NCI-H2171 treated with DMSO at 0.1 percent for 48 hours (cell line): ENCODE measurements at regions not wholly inside any gene's neighbourhood (a gene's known extent, or its start where the extent isn't known, plus 50 kb on each side); places are given as distances from the start of the nearest gene placed in this dataset.

Experiments used
- DNase-seq: peaks from one replicate; lab custom pipeline; 2025; lab: John Stamatoyannopoulos, UW

DNA sequence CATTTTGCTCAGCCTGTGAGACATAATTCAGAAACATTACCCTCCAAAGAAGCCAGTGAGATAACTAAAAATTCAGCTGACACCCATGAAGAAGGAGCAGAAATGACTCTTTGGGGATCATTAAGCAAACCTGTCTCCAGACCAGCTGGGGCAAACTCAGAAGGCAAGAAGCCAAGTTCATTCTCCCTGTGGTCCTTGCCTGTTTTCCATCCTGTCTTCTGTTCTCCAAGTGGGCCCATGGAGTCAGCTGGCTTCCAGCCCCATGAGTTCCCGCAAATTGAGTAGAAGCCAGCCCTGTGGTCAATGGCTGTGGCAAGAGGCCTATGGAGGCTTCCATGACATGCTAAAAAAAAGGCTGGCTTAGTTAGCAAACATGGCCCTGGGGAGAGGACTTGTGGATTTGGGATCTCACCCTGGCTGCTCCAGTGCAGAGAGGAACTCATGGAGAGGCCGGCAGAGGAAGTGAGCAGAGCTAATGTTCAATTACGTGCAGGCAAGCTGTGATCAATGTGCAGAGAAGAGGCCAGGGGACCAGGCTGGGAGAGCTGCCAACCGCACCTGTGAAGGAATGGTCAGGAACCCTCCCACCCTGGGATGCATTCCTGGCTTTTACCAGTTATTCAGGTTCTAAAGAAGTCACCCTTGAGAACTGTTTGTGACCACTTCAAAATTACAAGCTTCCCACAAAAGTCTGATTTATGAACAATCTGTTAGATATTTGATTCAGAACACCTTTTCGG lies 229.1 kb downstream of the TSHZ3 start:
- no peak for DNase-seq

- no peak for DNase-seq
These were observed 230.2 kb downstream of the TSHZ3 start for GRCh38 chr19:31118986-31119385.

DNA sequence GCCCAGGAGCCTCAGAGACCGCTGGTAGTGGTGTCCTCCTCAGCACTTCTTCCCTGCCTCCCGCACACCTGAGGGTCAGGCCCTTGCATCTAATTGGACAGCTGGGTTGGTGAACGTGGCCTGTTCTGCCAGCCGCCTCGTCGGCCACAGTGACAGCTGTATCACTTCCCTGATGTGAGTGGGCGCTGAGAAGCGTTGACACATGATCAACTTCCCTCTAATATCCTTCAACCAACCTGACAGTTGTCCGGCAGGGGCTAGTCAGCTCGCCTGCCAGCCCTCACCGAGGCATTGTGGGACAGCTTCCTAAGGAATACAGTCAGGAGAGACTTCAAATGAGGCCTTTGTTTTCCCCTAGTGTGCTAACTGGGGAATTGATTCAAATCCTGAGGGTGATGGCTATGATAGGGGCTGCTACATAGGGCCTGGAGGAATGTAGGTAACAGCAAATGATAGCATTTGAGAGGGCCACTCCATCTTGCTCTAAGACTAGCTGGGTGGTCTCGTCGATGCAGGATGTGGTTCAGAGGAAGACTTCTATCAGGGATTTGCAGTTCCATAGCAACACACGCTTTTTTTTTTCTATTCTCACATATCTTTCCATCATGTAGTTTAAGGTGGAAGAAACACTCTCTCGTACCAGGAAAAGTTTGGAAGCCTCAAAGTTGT lies 230.8 kb downstream of the TSHZ3 start:
- DNase-seq, result no peak

DNA sequence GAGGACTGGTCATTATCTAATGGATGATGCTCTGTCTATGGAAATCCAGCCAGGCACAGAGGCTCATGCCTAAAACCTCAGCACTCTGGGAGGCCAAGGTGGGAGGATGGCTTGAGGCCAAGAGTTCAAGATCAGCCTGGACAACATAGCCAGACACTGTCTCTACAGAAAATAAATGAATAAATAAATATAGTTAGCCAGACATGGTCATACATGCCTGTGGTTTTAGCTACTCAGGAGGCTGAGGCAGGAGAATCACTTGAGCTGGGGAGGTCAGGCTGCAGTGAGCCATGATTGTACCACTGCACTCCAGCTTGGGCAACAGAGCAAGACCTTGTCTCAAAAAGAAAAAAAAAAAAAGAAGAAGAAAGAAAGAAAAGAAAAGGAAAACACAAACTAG lies 234.7 kb downstream of the TSHZ3 start:
- DNase-seq, result no peak

GRCh38 chr19:31113293-31113692 lies 235.9 kb downstream of the TSHZ3 start:
- DNase-seq, result no peak

DNA sequence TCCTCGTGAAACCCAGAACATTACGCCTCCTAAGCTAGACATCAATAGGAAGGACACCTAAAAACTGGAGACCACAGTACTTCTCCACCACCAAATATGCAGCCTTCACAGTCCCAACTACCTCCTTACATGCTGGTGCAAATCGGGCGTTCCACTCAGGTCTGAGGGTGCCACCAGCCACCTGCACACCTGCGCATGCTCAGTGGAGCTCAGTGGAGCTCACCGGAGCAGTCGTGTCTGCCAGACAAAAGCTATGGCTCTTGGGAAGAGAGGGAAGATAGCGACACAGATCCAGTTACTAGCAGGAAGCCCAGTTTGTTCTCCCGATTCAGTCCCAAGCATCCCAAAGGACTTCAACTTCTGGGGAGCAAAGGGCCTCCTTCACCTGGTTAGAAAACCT lies 237.1 kb downstream of the TSHZ3 start:
- DNase-seq, result no peak

GRCh38 chr19:31111741-31112140 lies 237.5 kb downstream of the TSHZ3 start:
- DNase-seq, result no peak

- no peak for DNase-seq
These were observed 238.9 kb downstream of the TSHZ3 start for GRCh38 chr19:31110336-31110735.

GRCh38 chr19:31109636-31110035 lies 239.6 kb downstream of the TSHZ3 start:
- DNase-seq, result no peak

- no peak for DNase-seq
These were observed 242.1 kb downstream of the TSHZ3 start for GRCh38 chr19:31107096-31107495.

DNA sequence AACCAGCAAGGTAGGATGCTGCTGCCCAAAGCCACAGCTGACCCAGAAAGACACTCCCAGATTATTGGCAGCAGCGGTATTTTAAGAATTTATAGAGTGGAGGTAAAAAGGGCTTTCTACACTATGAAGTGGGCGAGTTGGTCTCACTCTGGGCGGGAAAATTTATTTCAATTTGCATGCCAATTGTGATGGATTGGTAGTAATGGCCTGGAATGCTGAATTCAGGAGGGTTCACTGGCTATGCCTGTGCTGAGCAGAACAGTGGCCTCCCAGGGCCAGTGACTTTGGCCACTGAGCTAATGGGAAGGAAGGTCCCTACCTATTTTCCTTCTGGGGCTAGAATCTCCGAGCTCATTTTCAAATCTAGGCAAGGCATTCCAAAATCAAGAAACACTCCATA lies 243.5 kb downstream of the TSHZ3 start:
- no peak for DNase-seq

- no peak for DNase-seq
These were observed 244.8 kb downstream of the TSHZ3 start for GRCh38 chr19:31104451-31104850.

DNA sequence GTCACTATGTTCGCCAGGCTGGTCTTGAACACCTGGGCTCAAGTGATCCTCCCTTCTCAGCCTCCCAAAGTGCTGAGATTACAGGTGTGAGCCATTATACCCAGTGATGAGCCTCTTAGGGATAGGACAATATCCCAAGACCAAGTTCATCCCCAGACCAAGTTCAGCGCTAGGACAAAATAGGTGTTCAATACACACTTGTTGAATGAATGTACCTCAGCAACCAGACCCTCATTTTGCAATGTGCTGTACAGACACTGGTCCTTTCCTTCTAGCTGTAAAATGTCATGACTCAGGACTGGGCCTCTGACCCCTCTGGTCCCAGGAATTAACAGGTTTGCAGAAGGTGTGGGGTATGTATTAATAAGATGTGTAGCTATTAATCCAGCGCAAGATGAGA lies 246.0 kb downstream of the TSHZ3 start:
- DNase-seq, result no peak

DNA sequence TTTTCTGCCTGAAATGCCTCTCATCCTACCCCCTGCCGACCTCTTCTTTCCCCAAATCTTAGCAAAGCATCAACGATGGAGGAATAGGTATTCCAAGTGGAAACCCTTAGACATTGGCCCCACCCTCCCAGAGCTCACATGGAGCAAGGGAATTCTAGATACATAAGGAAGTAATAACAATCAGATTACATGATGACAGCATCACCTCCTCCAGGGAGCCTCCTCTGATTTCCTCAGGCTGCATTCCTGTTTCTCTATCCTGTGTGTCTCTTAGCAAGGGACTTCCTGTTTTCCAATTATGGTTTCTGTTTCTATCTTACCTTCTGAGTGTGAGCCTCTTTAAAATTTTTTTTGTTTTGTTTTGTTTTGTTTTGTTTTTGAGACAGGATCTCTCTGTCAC lies 246.6 kb downstream of the TSHZ3 start:
- DNase-seq, result no peak

DNA sequence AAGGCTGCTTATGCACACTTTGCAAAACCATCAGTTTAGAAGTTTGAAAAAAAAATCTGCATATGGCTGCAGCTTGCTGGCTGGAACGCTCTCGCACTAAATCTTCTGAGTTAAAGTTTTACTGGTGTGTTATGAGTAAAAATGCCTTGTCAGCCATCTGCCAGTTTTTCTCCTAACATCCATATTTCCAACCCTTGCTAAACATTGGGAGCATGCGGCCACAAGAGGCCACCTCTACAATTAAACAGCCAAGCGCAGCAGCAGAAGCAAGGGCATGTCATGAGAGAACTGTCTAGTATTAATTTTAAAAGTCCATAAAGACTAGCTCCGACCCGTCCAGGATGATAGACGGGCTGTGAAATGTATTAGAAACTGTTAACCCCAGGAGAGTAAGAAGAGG lies 248.3 kb downstream of the TSHZ3 start:
- DNase-seq, result no peak

GRCh38 chr19:31100206-31100590 lies 249.0 kb downstream of the TSHZ3 start:
- DNase-seq, result no peak

DNA sequence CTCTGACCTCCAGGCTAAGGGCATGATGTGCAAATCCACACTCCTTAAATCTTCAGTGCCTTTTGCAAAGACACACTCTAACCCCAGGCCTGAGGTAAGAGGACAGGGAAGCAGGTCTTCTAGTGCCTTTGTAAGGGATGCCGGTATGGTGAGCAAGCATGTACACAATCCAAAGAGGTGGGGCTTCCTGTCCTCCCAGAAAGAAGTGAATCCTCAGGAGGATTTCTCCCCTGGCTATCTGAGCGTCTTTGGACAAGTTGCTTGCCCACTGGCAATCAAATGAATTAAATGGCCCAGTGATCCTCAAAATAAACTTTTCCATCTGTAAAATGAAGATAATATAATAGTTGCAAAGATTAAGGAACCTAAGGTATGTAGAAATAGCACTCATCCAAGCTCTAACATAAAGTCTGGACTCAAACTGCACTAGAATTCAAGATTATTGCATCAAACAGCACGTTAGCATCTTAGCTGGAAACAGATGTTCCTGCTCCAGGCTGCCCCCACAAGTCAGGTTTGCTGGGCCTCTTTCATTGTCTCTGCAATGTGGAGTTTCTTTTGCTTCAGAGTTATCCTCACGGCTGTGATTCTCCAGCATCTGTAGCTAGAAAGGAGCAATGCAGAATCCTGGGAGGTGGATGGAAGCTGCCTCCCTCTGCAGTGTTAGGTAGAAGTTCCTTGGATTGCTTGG lies 249.6 kb downstream of the TSHZ3 start:
- no peak for DNase-seq

GRCh38 chr19:31098836-31099235 lies 250.4 kb downstream of the TSHZ3 start:
- DNase-seq, result no peak

- DNase-seq, result no peak
These were observed 252.2 kb downstream of the TSHZ3 start for GRCh38 chr19:31096935-31097545.

DNA sequence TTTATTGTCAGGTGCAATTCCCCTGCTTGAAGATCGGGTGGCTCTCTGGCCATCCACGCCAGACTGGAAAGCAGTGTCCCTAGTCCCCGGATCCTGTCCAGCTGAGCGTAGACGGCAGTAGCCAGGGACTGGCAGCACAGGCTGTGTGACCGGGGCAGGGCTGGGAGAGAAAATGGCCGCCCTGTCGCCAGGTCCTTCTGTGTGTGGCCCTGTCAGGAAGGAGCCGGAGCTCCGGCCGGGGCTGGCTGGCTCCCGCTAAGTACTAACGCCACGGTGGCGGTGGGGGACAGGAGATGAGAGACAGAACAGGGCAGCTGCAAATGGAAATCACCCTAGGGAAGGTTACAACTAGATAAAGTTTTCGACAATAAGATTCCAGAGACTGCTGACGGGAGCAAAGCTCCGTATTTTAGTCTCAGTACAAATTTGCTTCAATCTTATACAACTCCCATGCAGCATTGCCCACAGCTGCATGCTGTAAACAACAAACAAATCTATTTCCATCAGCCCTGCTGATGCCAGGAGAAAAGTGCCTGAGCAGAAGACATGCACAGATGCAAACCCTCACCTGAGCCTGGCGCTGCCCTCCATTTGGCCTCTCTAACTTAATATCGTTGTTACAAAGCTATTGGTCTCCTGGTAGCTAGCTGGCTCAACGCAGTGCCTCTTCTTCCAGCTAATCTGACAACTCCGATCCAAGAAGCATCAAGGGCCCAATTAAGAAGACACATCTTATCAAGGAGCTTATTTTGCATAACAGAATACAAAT lies 253.0 kb downstream of the TSHZ3 start:
- no peak for DNase-seq

- DNase-seq, result no peak
These were observed 254.0 kb downstream of the TSHZ3 start for GRCh38 chr19:31095100-31095804.
